22Rv1 (cell line): ENCODE measurements at regions not wholly inside any gene's neighbourhood (a gene's known extent, or its start where the extent isn't known, plus 50 kb on each side); places are given as distances from the start of the nearest gene placed in this dataset.

Source experiments
- CTCF ChIP-seq: fragments of 450-650 bp; IDR thresholded peaks from 2 replicates; pipeline ENCODE4 v1.5.1; 2017; ENCODE audit warnings: mild to moderate bottlenecking
- ZFX ChIP-seq: fragments of 450-650 bp; IDR thresholded peaks from 2 replicates; pipeline ENCODE4 v1.6.1; 2017; ENCODE audit warnings: antibody characterized with exemption, borderline replicate concordance

GRCh38 chr14:55789406-55789805 is 209.4 kb downstream of the KTN1 start:
- TF ChIP-seq CTCF: no peak
- TF ChIP-seq ZFX: no peak
